Ishikawa (cell line): ENCODE measurements at regions not wholly inside any gene's neighbourhood (a gene's known extent, or its start where the extent isn't known, plus 50 kb on each side); places are given as distances from the start of the nearest gene placed in this dataset.

ENCODE experiments used
- CEBPB ChIP-seq: IDR thresholded peaks from 2 replicates; pipeline ENCODE4 v1.6.1; 2012
- EP300 ChIP-seq: IDR thresholded peaks from 2 replicates; pipeline ENCODE4 v1.6.1; 2012; ENCODE audit warnings: borderline replicate concordance
- TAF1 ChIP-seq: IDR thresholded peaks from 2 replicates; pipeline ENCODE4 v1.6.1; 2012; ENCODE audit warnings: low read depth, mild to moderate bottlenecking
- YY1 ChIP-seq: IDR thresholded peaks from 2 replicates; pipeline ENCODE4 v1.6.1; 2012; ENCODE audit warnings: low read depth
- TF ChIP-seq, protein P1 (sequence below): IDR thresholded peaks from 2 replicates; pipeline ENCODE4 v1.6.1; 2012; ENCODE audit warnings: low read depth, mild to moderate bottlenecking

DNA sequence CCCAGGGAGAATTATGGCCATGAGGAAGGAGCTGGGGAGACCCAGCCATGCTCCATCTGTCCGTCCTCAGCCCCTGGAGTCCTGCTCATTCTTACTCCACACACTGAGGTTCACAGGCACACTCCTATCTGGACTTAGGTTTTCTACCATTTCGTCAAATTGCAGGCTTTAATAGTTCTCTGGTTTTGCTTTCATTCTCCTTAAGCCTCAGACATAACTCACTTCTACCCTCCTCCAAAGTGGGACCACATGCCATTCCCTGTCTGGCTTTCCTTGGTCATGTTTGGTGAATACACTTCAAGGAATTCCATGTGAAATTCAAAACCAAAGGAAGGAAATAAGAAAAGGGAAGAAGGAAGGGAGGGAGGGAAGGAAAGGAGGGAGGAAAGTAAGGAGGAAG, 115.7 kb downstream of the CMPK2 start:
- TF ChIP-seq CEBPB (no peak), TAF1 (no peak), EP300 (no peak), YY1 (no peak)
- TF ChIP-seq, protein P1, sequence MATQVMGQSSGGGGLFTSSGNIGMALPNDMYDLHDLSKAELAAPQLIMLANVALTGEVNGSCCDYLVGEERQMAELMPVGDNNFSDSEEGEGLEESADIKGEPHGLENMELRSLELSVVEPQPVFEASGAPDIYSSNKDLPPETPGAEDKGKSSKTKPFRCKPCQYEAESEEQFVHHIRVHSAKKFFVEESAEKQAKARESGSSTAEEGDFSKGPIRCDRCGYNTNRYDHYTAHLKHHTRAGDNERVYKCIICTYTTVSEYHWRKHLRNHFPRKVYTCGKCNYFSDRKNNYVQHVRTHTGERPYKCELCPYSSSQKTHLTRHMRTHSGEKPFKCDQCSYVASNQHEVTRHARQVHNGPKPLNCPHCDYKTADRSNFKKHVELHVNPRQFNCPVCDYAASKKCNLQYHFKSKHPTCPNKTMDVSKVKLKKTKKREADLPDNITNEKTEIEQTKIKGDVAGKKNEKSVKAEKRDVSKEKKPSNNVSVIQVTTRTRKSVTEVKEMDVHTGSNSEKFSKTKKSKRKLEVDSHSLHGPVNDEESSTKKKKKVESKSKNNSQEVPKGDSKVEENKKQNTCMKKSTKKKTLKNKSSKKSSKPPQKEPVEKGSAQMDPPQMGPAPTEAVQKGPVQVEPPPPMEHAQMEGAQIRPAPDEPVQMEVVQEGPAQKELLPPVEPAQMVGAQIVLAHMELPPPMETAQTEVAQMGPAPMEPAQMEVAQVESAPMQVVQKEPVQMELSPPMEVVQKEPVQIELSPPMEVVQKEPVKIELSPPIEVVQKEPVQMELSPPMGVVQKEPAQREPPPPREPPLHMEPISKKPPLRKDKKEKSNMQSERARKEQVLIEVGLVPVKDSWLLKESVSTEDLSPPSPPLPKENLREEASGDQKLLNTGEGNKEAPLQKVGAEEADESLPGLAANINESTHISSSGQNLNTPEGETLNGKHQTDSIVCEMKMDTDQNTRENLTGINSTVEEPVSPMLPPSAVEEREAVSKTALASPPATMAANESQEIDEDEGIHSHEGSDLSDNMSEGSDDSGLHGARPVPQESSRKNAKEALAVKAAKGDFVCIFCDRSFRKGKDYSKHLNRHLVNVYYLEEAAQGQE, result no peak
